Bronchial epithelial cell (primary cell): ENCODE measurements at regions not wholly inside any gene's neighbourhood (a gene's known extent, or its start where the extent isn't known, plus 50 kb on each side); places are given as distances from the start of the nearest gene placed in this dataset.

Source experiments
- DNase-seq: peaks from one replicate; pipeline ENCODE4 v3.0.0-alpha.2; 2010; ENCODE audit warnings: low read depth
- FAIRE-seq: peaks from 2 replicates; lab custom pipeline; 2011; peaks lifted over from hg19 to GRCh38; lab: Jason Lieb, UNC
- H3K27me3 ChIP-seq: 2 replicates; pipeline ENCODE4 v1.5.1; 2011; ENCODE audit warnings: low read length; ENCODE audit not compliant: control insufficient read depth, insufficient read depth
- H3K36me3 ChIP-seq: 2 replicates; pipeline ENCODE4 v1.5.1; 2011; ENCODE audit warnings: low read length; ENCODE audit not compliant: control insufficient read depth, insufficient read depth
- H3K4me3 ChIP-seq: 2 replicates; pipeline ENCODE4 v1.5.1; 2011; ENCODE audit warnings: mild to moderate bottlenecking, low read depth, low read length, control low read depth
- TF ChIP-seq, protein P1 (sequence below): IDR thresholded peaks from 2 replicates; pipeline ENCODE4 v1.5.1; 2011; ENCODE audit warnings: mild to moderate bottlenecking, moderate library complexity, low read length, control low read depth, inconsistent platforms; ENCODE audit not compliant: insufficient read depth, severe bottlenecking

- no peak for DNase-seq
- H3K36me3 ChIP-seq = no peaks in the 10 kb centered on the region
- no peaks in the 10 kb centered on the region for H3K27me3 ChIP-seq
- TF ChIP-seq, protein P1, sequence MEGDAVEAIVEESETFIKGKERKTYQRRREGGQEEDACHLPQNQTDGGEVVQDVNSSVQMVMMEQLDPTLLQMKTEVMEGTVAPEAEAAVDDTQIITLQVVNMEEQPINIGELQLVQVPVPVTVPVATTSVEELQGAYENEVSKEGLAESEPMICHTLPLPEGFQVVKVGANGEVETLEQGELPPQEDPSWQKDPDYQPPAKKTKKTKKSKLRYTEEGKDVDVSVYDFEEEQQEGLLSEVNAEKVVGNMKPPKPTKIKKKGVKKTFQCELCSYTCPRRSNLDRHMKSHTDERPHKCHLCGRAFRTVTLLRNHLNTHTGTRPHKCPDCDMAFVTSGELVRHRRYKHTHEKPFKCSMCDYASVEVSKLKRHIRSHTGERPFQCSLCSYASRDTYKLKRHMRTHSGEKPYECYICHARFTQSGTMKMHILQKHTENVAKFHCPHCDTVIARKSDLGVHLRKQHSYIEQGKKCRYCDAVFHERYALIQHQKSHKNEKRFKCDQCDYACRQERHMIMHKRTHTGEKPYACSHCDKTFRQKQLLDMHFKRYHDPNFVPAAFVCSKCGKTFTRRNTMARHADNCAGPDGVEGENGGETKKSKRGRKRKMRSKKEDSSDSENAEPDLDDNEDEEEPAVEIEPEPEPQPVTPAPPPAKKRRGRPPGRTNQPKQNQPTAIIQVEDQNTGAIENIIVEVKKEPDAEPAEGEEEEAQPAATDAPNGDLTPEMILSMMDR = no peak
- no peak for FAIRE-seq
- no peak overlapping the region for H3K4me3 ChIP-seq
Measured at GRCh38 chr9:118276784-118277183, 572.6 kb downstream of the TLR4 start.

DNA sequence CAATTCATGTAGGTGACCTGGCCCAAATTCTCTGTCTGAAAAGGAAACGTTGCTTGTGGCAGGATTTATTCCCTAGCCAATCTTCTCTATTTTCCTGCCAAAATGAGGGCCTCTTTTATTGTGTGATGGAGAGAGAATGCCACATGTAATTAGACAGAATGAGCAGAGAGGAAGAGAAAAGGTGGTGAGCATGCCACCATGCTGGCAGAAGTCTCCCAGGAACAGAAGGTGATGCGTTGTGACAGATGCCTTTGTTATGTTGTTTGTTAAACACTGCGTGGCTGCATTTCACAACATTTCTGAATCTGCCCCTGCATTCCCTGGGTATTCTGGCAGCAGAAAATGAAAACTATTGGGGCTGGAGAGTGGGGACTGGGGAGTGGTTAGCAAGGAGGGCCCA is 577.6 kb downstream of the TLR4 start:
- no peak for DNase-seq
- H3K27me3 ChIP-seq = no peaks in the 10 kb centered on the region
- no peaks in the 10 kb centered on the region for H3K36me3 ChIP-seq
- H3K4me3 ChIP-seq = no peak overlapping the region
- TF ChIP-seq, protein P1 = no peak
- FAIRE-seq = no peak

GRCh38 chr9:118283488-118283887 is 579.3 kb downstream of the TLR4 start:
- TF ChIP-seq, protein P1 = no peak
- DNase-seq = no peak
- no peak for FAIRE-seq
- no peaks in the 10 kb centered on the region for H3K36me3 ChIP-seq
- no peaks in the 10 kb centered on the region for H3K27me3 ChIP-seq
- no peak overlapping the region for H3K4me3 ChIP-seq

GRCh38 chr9:118290116-118290515 is 585.9 kb downstream of the TLR4 start:
- Histone ChIP-seq H3K36me3 (no peaks in the 10 kb centered on the region), H3K4me3 (no peak overlapping the region), H3K27me3 (no peaks in the 10 kb centered on the region)
- DNase-seq = no peak
- FAIRE-seq = no peak
- TF ChIP-seq, protein P1 = no peak

GRCh38 chr9:118295413-118295812 is 591.2 kb downstream of the TLR4 start:
- FAIRE-seq (no peak), DNase-seq (no peak)
- Histone ChIP-seq H3K27me3 (no peaks in the 10 kb centered on the region), H3K4me3 (no peak overlapping the region), H3K36me3 (no peaks in the 10 kb centered on the region)
- TF ChIP-seq, protein P1 = no peak

DNA sequence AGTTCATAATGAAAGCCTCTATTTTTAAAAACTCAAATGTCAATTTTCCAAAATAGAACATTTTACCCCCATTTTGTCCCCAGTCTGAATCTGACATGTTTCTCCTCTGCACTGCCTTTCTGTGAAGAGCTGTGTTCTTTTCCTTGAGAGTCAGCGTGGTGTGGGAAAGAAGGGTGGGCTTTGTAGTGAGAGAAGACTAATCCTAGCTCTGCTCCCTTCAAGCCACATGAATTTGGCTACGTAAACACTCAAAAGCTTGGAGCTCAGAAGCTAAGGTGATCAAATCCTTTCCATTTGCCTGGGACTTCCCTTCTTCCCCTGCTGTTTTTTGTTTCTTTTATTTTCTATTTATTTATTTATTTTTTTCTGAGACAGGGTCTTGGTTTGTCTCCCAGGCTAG is 598.5 kb downstream of the TLR4 start:
- DNase-seq (no peak), FAIRE-seq (no peak)
- Histone ChIP-seq H3K4me3 (no peak overlapping the region), H3K36me3 (no peaks in the 10 kb centered on the region), H3K27me3 (no peaks in the 10 kb centered on the region)
- TF ChIP-seq, protein P1 = no peak
